OCI-LY1 (cell line): ENCODE measurements at regions not wholly inside any gene's neighbourhood (a gene's known extent, or its start where the extent isn't known, plus 50 kb on each side); places are given as distances from the start of the nearest gene placed in this dataset.

Experiments used
- EZH2 ChIP-seq: fragments of 200-600 bp; sonication (generic), shearing (Covaris generic); IDR thresholded peaks from 2 replicates; pipeline ENCODE4 v1.8.0; 2017; ENCODE audit warnings: borderline replicate concordance, mixed run types, mild to moderate bottlenecking, antibody characterized with exemption, low read length, moderate library complexity, mixed read lengths
- TF ChIP-seq, protein P1 (sequence below): fragments of 200-600 bp; sonication (generic), shearing (Covaris generic); IDR thresholded peaks from 2 replicates; pipeline ENCODE4 v1.5.1; 2017; ENCODE audit warnings: mild to moderate bottlenecking, antibody characterized with exemption, low read length, moderate library complexity, mixed read lengths

DNA sequence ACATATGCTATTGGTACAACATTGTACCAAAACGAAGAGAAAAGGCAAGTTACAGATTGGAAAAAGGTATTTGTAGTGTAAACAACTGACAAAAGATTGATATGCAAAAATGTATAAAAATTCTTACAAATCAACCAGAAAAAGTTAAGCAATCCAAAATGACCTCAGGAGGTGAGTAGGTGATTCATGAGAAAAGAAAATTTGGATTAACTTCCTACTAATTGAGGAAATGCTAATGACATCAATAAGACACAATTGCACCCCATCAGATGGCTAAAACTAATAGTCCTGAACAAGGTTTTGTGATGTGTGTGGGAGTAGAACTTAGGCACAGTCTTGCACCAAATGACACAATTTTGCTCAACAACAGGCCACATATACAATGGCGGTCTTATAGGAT is 129.3 kb downstream of the COPS8 start:
- TF ChIP-seq, protein P1, sequence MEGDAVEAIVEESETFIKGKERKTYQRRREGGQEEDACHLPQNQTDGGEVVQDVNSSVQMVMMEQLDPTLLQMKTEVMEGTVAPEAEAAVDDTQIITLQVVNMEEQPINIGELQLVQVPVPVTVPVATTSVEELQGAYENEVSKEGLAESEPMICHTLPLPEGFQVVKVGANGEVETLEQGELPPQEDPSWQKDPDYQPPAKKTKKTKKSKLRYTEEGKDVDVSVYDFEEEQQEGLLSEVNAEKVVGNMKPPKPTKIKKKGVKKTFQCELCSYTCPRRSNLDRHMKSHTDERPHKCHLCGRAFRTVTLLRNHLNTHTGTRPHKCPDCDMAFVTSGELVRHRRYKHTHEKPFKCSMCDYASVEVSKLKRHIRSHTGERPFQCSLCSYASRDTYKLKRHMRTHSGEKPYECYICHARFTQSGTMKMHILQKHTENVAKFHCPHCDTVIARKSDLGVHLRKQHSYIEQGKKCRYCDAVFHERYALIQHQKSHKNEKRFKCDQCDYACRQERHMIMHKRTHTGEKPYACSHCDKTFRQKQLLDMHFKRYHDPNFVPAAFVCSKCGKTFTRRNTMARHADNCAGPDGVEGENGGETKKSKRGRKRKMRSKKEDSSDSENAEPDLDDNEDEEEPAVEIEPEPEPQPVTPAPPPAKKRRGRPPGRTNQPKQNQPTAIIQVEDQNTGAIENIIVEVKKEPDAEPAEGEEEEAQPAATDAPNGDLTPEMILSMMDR, result no peak
- no peak for TF ChIP-seq EZH2
